GM12874 (cell line): ENCODE measurements at regions not wholly inside any gene's neighbourhood (a gene's known extent, or its start where the extent isn't known, plus 50 kb on each side); places are given as distances from the start of the nearest gene placed in this dataset.

Experiments used
- CTCF ChIP-seq: IDR thresholded peaks from 2 replicates; pipeline ENCODE4 v1.5.1; 2011; ENCODE audit warnings: low read depth, mild to moderate bottlenecking, control low read depth, low read length, moderate library complexity; ENCODE audit not compliant: insufficient read depth

GRCh38 chr12:45509621-45510020, 219.9 kb upstream of the ARID2 start:
- TF ChIP-seq CTCF: no peak

- no peak for TF ChIP-seq CTCF
These were observed 212.1 kb upstream of the ARID2 start for GRCh38 chr12:45517381-45517780.

GRCh38 chr12:45518291-45519235, 210.9 kb upstream of the ARID2 start:
- no peak for TF ChIP-seq CTCF

- no peak for TF ChIP-seq CTCF
These were observed 207.3 kb upstream of the ARID2 start for GRCh38 chr12:45522227-45522626.

GRCh38 chr12:45532113-45532512, 197.4 kb upstream of the ARID2 start:
- TF ChIP-seq CTCF: no peak

GRCh38 chr12:45535610-45536180, 193.8 kb upstream of the ARID2 start:
- TF ChIP-seq CTCF: no peak

GRCh38 chr12:45536284-45536683, 193.2 kb upstream of the ARID2 start:
- TF ChIP-seq CTCF: no peak
